GM20000 (cell line): ENCODE measurements at regions not wholly inside any gene's neighbourhood (a gene's known extent, or its start where the extent isn't known, plus 50 kb on each side); places are given as distances from the start of the nearest gene placed in this dataset.

ENCODE experiments used
- DNase-seq: peaks from one replicate; pipeline ENCODE4 v3.0.0; 2012; ENCODE audit warnings: low spot score
- TF ChIP-seq, protein P1 (sequence below): IDR thresholded peaks from 2 replicates; pipeline ENCODE4 v1.5.1; 2012; ENCODE audit warnings: mild to moderate bottlenecking, control low read depth; ENCODE audit errors: extremely low read depth, missing control alignments

DNA sequence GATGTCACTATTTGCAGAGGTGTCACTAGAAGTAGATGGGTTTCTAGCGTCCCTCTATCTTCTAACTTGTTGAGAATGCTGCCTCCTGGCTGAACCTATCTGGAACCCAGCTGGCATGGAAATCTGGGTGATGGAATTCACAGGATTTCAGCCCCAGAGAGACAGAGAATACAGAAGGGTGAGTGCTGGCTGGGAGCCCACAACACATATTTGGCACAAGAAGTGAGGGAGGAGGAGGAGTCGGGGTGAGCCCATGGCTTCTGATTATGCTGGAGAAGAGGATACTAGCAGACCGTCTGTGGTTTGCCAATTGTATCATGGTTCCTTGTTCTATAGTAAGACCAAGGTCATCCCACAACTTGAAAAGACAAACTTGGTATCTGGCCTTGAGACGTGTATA, 557.8 kb upstream of the SALL1 start:
- TF ChIP-seq, protein P1, sequence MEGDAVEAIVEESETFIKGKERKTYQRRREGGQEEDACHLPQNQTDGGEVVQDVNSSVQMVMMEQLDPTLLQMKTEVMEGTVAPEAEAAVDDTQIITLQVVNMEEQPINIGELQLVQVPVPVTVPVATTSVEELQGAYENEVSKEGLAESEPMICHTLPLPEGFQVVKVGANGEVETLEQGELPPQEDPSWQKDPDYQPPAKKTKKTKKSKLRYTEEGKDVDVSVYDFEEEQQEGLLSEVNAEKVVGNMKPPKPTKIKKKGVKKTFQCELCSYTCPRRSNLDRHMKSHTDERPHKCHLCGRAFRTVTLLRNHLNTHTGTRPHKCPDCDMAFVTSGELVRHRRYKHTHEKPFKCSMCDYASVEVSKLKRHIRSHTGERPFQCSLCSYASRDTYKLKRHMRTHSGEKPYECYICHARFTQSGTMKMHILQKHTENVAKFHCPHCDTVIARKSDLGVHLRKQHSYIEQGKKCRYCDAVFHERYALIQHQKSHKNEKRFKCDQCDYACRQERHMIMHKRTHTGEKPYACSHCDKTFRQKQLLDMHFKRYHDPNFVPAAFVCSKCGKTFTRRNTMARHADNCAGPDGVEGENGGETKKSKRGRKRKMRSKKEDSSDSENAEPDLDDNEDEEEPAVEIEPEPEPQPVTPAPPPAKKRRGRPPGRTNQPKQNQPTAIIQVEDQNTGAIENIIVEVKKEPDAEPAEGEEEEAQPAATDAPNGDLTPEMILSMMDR = no peak
- DNase-seq = no peak

GRCh38 chr16:51707666-51708065, 556.6 kb upstream of the SALL1 start:
- DNase-seq = no peak
- TF ChIP-seq, protein P1 = no peak

DNA sequence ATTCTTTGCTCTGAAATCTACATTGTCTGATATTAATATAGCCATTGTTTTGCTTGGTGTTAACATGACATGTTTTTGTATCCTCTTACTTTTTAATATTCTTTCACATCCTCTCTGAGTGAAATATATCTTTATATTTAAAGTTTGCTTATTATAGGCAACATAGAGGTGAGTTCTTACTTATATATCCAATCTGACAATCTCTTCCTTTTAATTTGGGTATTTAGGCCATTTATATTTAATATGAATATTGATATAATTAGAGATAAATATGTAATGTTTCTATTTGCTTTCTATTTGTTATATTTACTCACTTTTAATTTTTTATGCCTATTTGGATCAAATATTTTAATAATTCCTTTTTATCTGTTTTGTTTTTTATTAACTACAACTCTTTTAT, 554.1 kb upstream of the SALL1 start:
- DNase-seq = no peak
- TF ChIP-seq, protein P1 = no peak

GRCh38 chr16:51701025-51701424, 550.0 kb upstream of the SALL1 start:
- DNase-seq = no peak
- TF ChIP-seq, protein P1 = no peak

- TF ChIP-seq, protein P1 = no peak
- no peak for DNase-seq
Measured at GRCh38 chr16:51699686-51700396, 548.8 kb upstream of the SALL1 start.

DNA sequence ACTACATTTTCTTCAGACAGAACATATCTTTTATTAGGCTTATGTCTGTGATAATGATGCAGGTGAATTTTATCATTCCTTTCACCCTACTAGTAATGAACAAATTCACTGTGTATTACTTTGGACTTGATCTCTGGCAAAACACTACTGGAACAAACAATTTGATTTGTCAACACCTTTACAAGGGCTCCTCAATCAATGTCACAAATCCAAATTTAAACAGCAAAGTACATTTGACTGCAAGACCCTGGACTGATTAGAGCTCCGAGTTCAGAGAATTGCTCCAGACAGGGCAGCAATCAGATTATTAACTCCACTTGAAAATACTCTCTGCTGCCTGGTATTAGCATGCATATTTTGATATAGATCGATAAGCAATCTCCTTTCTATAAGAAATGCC, 547.6 kb upstream of the SALL1 start:
- TF ChIP-seq, protein P1 = no peak
- DNase-seq = no peak

DNA sequence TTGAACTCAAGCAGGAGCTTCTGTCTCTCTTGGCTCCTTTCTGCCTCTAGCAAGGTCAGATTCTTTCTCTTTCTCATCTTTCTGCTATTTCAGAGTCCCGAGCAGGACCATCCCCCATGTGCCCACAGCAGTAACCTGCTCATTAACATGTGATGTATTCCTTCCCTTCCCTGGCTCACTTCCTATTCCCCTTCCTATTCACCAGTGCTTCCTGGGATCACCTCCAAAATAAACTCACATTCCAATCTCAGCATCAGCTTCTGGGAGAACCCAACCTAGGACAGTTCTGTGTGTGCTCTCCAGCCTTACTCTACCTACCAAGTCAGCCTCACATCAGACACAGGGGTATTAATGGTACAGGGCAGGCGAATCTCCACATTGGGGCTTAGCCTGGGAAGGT, 546.4 kb upstream of the SALL1 start:
- DNase-seq = no peak
- TF ChIP-seq, protein P1 = no peak
